GM10266 (cell line): ENCODE measurements at regions not wholly inside any gene's neighbourhood (a gene's known extent, or its start where the extent isn't known, plus 50 kb on each side); places are given as distances from the start of the nearest gene placed in this dataset.

Experiments used
- DNase-seq: peaks from one replicate; pipeline ENCODE4 v3.0.0; 2012; ENCODE audit errors: extremely low spot score
- CTCF ChIP-seq: IDR thresholded peaks from 2 replicates; pipeline ENCODE4 v1.5.1; 2012; ENCODE audit warnings: mild to moderate bottlenecking, low read depth; ENCODE audit not compliant: control insufficient read depth, insufficient read depth; ENCODE audit errors: missing control alignments

- no peak for TF ChIP-seq CTCF
- DNase-seq, result no peak
These were observed 197.4 kb upstream of the IL12B start for GRCh38 chr5:159527546-159528254.

GRCh38 chr5:159531554-159532105, 201.3 kb upstream of the IL12B start:
- no peak for DNase-seq
- no peak for TF ChIP-seq CTCF

- no peak for TF ChIP-seq CTCF
- DNase-seq, result no peak
These were observed 202.9 kb upstream of the IL12B start for GRCh38 chr5:159533197-159533596.

- TF ChIP-seq CTCF, result no peak
- DNase-seq, result no peak
These were observed 205.9 kb upstream of the IL12B start for GRCh38 chr5:159536166-159536565.

GRCh38 chr5:159536646-159537045, 206.4 kb upstream of the IL12B start:
- DNase-seq, result no peak
- no peak for TF ChIP-seq CTCF

GRCh38 chr5:159539678-159540077, 209.4 kb upstream of the IL12B start:
- no peak for DNase-seq
- TF ChIP-seq CTCF, result no peak

- no peak for DNase-seq
- no peak for TF ChIP-seq CTCF
These were observed 213.0 kb upstream of the IL12B start for GRCh38 chr5:159543326-159543725.
